NCI-H2081 (cell line): ENCODE measurements at regions not wholly inside any gene's neighbourhood (a gene's known extent, or its start where the extent isn't known, plus 50 kb on each side); places are given as distances from the start of the nearest gene placed in this dataset.

Experiments
- DNase-seq, 2 experiments: peaks; one replicate each; lab custom pipeline; 2025; lab: John Stamatoyannopoulos, UW

DNA sequence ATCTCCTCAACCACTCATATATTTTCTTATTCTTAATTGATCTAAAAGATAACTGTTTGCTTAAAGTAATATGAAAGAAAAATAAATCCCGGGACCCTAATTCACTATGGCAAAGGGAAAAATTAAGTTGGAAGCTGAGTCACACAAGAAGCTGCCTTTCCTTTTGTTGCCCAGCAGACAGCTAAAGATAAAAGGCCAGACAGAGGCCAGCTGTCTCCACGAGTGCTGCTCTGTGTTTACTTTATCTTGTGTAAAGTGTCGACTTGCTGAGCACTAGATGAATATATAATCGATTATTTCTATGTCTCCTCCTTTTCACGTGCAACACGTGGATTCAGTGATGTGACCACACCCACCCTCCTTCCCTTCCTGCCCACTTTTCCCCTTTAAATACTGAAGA is 52.8 kb upstream of the NSMCE3 start:
- peak in 1 of 2 experiments; percentile 50 for DNase-seq

DNA sequence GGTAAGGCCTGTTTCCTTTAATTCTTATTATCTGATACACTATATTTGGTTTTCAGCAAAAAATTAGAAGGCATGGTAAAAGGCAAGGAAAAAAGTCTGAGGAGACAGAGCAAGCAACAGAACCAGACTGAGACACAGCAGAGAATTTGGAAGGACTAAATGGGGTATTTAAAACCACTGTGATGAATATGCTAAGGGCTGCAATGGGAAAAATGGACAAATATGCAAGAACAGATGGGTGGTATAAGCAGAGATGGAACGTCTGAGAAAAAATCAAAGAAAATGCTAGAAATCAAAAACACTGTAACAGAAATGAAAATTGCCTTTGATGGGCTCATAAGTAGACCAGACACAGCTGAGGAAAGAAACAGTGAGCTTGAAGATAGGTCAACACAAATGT is 50.8 kb upstream of the NSMCE3 start:
- DNase-seq = no peak

DNA sequence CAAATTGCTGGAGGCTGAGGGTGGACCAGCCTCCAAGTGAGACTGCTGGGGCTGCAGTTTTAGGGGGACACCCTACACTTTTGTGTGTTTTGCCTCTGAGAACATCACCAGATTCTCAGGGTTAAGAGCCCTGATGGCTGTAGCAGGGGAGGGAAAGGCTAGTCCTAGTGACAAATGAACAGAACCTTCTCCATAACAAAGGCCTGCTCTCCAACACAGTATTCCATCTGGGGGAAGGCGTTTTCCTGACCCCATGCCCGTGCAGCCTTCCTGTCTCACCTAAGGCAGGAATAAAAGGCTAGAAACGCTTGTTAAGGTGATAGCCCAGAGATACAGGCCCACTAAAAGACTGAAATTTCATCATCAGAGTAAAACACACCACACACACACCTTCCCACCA is 50.2 kb upstream of the NSMCE3 start:
- DNase-seq = no peak
